ENCODE measurements at regions not wholly inside any gene's neighbourhood (a gene's known extent, or its start where the extent isn't known, plus 50 kb on each side); places are given as distances from the start of the nearest gene placed in this dataset.

GRCh38 chr6:68049562-68049961 lies 585.5 kb upstream of the ADGRB3 start:
- TF ChIP-seq POLR2A (IDR thresholded peaks at IDR 0.05; ENCODE audit: low read depth, low read length) (no peak), SPI1 (IDR thresholded peaks at IDR 0.05; ENCODE audit: low read depth, low read length) (no peak), TAF1 (IDR thresholded peaks at IDR 0.05; ENCODE audit: low read depth, low read length) (no peak)

Measured in GM12891 (cell line).